HEK293 (cell line): ENCODE measurements at regions not wholly inside any gene's neighbourhood (a gene's known extent, or its start where the extent isn't known, plus 50 kb on each side); places are given as distances from the start of the nearest gene placed in this dataset.

Experiments used
- YY1 ChIP-seq: fragments of 450-650 bp; formaldehyde crosslinking; IDR thresholded peaks from 2 replicates; pipeline ENCODE4 v1.5.1; 2018; ENCODE audit warnings: missing biosample characterization, missing genetic modification characterization
- ZBTB21 ChIP-seq: fragments of 450-650 bp; formaldehyde crosslinking; IDR thresholded peaks from 2 replicates; pipeline ENCODE4 v1.5.1; 2017; ENCODE audit warnings: missing biosample characterization, missing genetic modification characterization
- ZNF169 ChIP-seq: fragments of 450-650 bp; formaldehyde crosslinking; IDR thresholded peaks from 2 replicates; pipeline ENCODE4 v1.5.1; 2016; ENCODE audit warnings: missing biosample characterization, missing genetic modification characterization
- ZNF202 ChIP-seq: fragments of 450-650 bp; formaldehyde crosslinking; IDR thresholded peaks from 2 replicates; pipeline ENCODE4 v1.5.1; 2016; ENCODE audit warnings: missing biosample characterization, missing genetic modification characterization, borderline replicate concordance
- TF ChIP-seq, protein P1 (sequence below): fragments of 450-650 bp; formaldehyde crosslinking; IDR thresholded peaks from 2 replicates; pipeline ENCODE4 v1.5.1; 2016; ENCODE audit warnings: missing biosample characterization, missing genetic modification characterization
- TF ChIP-seq, protein P2 (sequence below): fragments of 450-650 bp; formaldehyde crosslinking; IDR thresholded peaks from 2 replicates; pipeline ENCODE4 v1.5.1; 2016; ENCODE audit warnings: missing biosample characterization, missing genetic modification characterization
- TF ChIP-seq, protein P3 (sequence below): fragments of 450-650 bp; formaldehyde crosslinking; conservative IDR thresholded peaks from 2 replicates; pipeline ENCODE4 v1.5.1; 2016; ENCODE audit warnings: low read depth, missing biosample characterization, missing genetic modification characterization
- TF ChIP-seq, protein P4 (sequence below): fragments of 450-650 bp; formaldehyde crosslinking; IDR thresholded peaks from 2 replicates; pipeline ENCODE4 v1.5.1; 2016; ENCODE audit warnings: missing biosample characterization, missing genetic modification characterization

DNA sequence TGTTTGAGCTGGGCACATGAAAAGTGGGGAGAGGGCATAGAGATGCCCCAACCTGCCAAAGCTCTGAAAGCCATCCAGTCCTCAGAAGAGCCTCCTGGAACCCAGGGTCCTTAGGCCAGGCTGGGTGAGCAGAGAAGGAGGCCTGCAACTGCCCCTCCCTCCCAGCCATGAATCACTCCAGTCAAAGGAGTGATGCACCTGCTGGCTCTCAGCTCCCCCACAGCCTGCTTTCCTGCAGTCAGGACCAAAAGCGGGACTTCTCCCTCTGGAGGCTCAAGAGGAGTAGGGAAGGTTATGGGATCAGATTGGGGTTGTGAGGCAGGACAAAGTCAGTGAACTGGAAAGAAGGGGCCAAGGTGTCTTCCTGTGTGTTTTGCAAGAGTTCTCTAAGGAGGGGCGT is 145.6 kb downstream of the TMEM132E start:
- TF ChIP-seq, protein P1, sequence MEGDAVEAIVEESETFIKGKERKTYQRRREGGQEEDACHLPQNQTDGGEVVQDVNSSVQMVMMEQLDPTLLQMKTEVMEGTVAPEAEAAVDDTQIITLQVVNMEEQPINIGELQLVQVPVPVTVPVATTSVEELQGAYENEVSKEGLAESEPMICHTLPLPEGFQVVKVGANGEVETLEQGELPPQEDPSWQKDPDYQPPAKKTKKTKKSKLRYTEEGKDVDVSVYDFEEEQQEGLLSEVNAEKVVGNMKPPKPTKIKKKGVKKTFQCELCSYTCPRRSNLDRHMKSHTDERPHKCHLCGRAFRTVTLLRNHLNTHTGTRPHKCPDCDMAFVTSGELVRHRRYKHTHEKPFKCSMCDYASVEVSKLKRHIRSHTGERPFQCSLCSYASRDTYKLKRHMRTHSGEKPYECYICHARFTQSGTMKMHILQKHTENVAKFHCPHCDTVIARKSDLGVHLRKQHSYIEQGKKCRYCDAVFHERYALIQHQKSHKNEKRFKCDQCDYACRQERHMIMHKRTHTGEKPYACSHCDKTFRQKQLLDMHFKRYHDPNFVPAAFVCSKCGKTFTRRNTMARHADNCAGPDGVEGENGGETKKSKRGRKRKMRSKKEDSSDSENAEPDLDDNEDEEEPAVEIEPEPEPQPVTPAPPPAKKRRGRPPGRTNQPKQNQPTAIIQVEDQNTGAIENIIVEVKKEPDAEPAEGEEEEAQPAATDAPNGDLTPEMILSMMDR = no peak
- TF ChIP-seq ZNF202 (tag by site-specific recombination) = no peak
- TF ChIP-seq ZNF169 (tag by site-specific recombination) = no peak
- TF ChIP-seq ZBTB21 = no peak
- no peak for TF ChIP-seq YY1 (tag by site-specific recombination)
- TF ChIP-seq, protein P2, sequence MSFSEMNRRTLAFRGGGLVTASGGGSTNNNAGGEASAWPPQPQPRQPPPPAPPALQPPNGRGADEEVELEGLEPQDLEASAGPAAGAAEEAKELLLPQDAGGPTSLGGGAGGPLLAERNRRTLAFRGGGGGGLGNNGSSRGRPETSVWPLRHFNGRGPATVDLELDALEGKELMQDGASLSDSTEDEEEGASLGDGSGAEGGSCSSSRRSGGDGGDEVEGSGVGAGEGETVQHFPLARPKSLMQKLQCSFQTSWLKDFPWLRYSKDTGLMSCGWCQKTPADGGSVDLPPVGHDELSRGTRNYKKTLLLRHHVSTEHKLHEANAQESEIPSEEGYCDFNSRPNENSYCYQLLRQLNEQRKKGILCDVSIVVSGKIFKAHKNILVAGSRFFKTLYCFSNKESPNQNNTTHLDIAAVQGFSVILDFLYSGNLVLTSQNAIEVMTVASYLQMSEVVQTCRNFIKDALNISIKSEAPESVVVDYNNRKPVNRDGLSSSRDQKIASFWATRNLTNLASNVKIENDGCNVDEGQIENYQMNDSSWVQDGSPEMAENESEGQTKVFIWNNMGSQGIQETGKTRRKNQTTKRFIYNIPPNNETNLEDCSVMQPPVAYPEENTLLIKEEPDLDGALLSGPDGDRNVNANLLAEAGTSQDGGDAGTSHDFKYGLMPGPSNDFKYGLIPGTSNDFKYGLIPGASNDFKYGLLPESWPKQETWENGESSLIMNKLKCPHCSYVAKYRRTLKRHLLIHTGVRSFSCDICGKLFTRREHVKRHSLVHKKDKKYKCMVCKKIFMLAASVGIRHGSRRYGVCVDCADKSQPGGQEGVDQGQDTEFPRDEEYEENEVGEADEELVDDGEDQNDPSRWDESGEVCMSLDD (tag by site-specific recombination) = no peak
- TF ChIP-seq, protein P3, sequence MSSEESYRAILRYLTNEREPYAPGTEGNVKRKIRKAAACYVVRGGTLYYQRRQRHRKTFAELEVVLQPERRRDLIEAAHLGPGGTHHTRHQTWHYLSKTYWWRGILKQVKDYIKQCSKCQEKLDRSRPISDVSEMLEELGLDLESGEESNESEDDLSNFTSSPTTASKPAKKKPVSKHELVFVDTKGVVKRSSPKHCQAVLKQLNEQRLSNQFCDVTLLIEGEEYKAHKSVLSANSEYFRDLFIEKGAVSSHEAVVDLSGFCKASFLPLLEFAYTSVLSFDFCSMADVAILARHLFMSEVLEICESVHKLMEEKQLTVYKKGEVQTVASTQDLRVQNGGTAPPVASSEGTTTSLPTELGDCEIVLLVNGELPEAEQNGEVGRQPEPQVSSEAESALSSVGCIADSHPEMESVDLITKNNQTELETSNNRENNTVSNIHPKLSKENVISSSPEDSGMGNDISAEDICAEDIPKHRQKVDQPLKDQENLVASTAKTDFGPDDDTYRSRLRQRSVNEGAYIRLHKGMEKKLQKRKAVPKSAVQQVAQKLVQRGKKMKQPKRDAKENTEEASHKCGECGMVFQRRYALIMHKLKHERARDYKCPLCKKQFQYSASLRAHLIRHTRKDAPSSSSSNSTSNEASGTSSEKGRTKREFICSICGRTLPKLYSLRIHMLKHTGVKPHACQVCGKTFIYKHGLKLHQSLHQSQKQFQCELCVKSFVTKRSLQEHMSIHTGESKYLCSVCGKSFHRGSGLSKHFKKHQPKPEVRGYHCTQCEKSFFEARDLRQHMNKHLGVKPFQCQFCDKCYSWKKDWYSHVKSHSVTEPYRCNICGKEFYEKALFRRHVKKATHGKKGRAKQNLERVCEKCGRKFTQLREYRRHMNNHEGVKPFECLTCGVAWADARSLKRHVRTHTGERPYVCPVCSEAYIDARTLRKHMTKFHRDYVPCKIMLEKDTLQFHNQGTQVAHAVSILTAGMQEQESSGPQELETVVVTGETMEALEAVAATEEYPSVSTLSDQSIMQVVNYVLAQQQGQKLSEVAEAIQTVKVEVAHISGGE (tag by site-specific recombination) = no peak
- TF ChIP-seq, protein P4, sequence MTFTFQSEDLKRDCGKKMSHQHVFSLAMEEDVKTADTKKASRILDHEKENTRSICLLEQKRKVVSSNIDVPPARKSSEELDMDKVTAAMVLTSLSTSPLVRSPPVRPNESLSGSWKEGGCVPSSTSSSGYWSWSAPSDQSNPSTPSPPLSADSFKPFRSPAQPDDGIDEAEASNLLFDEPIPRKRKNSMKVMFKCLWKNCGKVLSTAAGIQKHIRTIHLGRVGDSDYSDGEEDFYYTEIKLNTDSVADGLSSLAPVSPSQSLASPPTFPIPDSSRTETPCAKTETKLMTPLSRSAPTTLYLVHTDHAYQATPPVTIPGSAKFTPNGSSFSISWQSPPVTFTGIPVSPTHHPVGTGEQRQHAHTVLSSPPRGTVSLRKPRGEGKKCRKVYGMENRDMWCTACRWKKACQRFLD (tag by site-specific recombination) = no peak
